Suprapubic skin (tissue), 3 donors: ENCODE measurements at regions not wholly inside any gene's neighbourhood (a gene's known extent, or its start where the extent isn't known, plus 50 kb on each side); places are given as distances from the start of the nearest gene placed in this dataset.

Experiments used
- CTCF ChIP-seq, 2 donors: fragments of 200-600 bp in 1 of 2; fragments of 450-650 bp in 1 of 2; sonication (generic) in 1 of 2; IDR thresholded peaks; one replicate each; pipeline ENCODE4 v1.5.1; 2016 to 2019; ENCODE audit warnings: antibody characterized with exemption in 2 of 2, mild to moderate bottlenecking in 1 of 2, moderate library complexity in 1 of 2
- POLR2A ChIP-seq, 2 donors: fragments of 450-650 bp; IDR thresholded peaks; one replicate each; pipeline ENCODE4 v1.6.1; 2017; ENCODE audit warnings: antibody characterized with exemption in 2 of 2, mild to moderate bottlenecking in 2 of 2, moderate library complexity in 2 of 2

GRCh38 chr10:52877451-52877850, 104.9 kb upstream of the MBL2 start:
- TF ChIP-seq CTCF (IDR thresholded peaks at IDR 0.05) (no peak), POLR2A (IDR thresholded peaks at IDR 0.05) (no peak)
